Femur (tissue), 1 donor: ENCODE measurements at regions not wholly inside any gene's neighbourhood (a gene's known extent, or its start where the extent isn't known, plus 50 kb on each side); places are given as distances from the start of the nearest gene placed in this dataset.
"Not testable (repeated sequence)": the region's sequence is repeated elsewhere in the genome, so short reads cannot be mapped to it uniquely, and the experiment has no call there.

ENCODE experiments used
- DNase-seq: peaks from one replicate; pipeline ENCODE4 v3.0.0-alpha.2; 2017

DNA sequence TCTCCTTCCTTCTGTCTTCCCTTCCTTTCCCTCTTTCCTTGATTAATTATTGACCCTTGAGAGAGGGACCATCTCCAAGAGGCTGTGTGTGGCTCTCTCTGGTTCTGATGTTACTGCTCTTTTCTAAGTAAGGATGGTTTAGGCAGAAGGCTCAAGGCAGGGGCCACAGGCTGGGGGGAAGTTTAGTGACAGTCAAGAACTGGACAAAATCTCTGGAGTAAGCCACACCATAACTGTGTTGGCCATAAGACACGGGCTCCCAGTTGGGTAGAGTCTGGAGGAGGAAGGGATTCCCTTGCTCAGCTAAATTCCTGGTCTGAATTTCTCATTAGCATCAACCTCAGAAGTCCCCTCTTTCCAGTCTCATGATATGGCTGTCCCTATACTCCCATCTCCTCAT is 74.7 kb downstream of the BUD13 start:
- no peak for DNase-seq

DNA sequence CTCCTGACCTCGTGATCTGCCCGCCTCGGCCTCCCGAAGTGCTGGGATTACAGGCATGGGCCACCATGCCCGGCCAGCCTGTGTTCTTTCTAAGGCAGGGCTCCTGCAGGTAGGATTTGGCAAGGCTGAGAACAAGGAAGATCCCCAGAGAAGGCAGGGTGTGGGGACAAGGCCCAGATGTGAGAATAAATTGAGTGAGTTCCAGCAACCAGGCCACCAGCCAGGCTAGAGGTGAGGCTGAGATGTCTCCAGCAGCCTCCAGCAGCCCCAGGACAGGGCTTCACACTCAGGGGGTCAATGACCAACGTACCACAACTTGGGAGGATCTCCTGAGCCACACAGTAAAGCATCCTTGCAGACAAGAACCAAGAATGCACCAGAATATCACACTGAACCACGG is 75.1 kb downstream of the BUD13 start:
- DNase-seq, result no peak

DNA sequence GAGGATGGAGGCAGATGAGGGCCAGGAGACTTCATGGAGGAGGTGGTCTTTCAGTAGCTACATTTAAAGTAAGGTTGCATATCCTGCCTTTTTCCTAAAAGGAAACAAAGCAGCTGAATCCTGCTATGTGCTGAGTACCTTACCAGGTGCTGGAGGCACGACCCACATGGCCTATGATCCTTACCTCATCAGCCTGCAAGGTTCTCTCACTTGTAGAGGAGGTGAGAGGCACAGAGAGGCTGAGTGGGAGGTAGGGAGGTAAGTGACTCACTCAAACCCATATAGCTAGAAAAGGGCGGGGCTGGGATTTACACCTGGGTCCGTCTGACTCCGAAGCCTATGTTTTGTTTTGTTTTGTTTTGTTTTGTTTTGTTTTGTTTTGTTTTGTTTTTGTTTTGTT is 75.8 kb downstream of the BUD13 start:
- no peak for DNase-seq

DNA sequence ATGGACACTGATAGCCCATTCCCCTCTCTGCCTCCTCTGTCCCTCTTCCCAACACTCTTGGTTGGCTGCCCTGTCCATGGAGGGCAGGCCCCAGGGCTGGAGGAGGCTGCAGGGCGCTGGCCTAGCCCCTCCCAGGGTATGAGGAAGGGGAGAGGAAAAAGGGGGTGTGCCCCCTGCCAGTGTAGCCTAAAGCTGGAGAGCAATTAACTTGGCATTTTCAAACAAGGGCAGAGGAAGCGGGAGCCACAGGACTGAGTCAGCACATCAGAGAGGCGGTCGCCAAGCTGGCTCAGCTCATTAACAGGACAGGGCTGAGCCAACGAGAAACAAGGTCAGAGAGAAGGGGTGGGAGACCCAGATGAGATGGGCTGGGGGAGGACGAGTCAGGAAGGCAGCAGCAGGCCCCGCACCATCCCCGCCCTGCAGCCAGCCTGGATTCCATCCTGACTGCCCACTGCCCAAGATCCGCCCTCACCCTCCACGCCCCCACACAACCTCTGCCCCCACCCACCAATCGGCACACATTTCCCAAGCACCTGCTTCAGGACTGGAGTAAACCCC is 76.3 kb downstream of the BUD13 start:
- DNase-seq, result no peak

DNA sequence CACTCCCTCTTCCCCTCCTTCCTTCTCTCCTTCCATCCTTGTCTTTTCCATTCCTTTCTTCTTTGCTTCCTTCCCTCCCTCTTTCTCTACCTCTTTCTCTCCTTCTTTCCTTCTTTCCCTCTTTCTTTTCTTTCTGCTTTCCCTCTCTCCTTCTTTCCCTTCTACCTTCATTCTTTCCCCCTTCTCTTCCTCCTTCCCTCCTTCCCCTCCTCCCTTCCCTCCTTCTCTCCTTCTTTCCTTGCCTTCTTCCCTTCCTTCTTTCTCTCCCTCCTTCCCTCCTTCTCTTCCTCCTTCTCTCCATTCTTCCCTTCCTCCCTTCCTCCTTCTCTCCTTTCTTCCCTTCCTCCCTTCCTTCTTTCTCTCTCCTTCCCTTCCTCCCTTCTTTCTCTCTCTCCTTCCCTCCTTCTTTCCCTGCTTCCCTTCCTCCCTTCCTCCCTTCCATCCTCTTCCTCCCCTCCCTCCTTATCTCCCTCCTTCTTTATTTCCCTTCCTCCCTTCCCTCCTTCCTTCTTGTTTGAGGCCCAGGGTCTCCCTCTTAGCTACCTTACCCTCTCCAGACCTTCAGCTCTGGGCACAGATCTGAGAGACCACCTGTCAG is 77.0 kb downstream of the BUD13 start:
- no peak for DNase-seq

DNA sequence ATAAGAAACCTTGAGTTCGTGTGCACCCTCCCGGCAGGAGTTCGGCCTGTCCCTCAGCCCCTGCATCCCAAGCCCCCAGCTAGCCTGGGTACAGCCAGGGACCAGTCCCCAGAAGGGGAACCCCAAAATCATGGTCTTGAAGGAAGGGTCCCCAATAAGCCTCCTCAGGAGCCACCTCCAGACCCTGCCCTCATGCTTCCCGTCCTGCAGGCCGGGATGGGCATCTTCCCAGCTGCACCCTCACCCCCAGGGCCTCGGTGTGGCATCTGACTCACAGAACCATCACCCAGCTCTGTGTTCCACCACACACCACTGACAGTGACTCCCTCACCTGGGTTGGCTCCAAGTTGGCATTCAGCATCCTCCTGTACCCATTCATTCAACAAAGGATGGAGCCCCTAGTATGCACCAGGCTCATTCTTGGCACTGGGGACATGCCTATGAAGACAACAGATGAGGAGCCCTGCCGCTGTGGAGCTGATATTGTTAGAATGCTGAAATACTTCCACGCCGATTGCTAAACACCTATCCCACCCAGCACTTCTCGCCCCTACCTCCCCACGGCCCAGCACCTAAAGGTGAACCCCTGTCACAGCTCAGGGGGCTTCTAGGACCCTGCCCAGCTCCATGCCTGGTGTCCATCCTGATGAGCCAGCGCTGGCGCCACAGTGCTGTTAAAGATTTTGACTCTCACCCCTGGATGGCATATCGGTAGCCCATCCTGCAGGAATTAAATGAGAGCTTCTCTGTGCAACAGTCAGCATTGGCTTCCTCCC is 77.8 kb downstream of the BUD13 start:
- no peak for DNase-seq

DNA sequence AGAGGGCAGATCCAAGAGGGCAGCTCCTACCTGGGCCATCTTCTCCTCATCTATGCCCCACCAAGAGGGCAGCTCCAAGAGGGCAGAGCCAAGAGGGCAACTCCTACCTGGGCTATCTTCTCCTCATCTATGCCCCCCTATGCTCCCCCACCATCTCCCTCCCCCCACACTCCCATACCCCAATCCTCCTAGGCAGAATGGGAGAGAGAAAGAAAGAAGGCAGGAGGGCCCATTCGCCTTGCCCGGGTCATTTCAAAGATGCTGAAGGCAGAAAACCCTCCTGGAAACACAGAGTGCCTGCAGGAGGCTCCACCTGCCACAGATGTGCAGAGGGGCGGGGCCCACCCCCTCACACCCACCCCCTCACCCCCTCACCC is 78.5 kb downstream of the BUD13 start:
- no peak for DNase-seq

DNA sequence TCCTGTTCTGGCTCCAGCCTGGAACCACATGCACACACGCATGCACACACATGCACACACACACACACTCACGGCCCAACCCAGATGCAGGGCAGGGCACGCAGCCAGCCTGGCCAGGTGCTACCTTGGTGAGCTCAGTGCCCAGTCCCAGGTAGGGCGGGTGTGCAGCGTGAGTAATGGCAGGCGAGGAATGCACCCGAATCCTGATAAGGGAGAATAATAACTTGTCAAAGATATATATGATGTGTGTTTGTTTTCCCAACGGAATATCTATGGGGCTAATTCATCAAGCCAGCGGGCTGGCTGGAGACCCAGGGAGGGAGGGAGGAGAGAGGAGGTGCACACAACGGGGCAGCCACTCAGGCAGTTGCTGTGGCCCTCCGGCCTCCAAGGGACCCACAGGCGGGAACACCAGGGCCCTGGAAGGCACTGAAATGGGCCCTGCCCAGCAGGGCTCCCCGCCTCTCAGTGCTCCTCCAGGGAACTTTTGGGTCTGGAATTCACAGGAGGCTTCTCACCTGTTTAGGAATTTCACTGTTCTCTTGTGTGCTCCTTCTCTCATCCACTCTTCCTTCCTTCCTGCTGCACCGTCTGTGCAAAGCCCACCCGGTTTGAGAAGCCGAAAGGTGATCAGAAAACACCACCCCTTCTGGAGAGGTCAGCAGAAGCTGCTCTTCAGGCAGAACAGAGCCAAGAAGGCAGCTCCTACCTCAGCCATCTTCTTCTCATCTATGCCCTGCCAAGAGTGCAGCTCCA is 79.0 kb downstream of the BUD13 start:
- DNase-seq, result no peak

DNA sequence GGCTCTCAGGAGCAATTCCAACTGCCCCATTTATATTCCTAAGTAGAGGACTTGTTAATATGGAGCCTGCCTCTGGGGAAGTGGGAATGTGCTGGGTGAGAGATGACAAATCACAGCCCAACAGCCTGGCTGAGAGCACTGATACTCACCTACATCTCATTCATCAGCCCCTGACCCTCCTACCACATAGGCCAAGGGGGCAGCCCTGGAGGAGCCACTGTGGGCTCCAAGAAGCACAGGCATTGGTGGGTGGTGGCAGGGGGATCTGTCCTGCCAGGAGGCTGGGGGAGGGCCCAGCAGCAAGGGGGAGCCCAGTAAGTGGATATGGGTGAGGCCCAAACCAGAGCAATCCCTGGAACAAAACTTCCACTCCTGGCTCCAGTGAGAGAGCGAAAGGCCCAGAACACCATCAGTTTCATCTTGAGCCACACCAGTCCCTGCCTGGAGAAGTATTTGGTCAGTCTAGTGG is 79.7 kb downstream of the BUD13 start:
- DNase-seq, result no peak

DNA sequence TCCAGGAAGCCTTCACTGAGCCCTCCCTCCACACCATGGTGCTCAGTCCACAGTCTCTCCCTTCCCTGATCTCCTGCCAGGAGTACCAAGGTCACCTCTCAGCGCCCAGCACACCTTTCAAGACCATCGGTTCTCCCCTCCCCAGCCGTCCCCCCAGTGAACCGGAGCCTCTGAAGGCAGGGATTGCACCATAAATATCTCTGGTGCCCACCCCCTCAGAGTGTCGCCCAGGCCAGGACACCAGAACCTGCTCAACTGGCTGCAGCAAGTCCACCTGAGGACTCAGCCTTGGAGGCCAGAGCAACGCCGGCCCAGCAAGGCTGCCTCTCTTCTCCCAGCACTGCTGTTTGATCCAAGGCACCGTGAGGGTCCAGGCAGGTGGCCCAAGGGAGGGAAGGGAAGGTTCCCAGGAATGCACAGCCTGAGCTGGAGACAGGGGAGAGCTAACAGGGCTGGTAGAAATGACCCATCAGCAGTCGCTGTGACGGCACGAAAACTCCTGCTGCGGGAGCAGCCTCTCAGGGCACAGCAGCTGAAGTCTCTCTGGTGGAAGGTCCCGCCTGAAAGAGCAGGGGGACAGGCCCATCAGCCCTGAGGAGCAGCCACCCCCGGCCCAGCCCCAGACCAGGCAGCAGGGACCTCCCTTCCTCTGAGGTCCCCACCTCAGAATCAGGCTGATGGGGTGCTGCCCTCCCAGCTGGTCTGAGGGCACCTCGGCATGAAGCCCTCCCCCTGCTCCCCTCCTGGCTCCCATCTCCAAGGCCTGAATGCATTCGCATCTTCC is 80.3 kb downstream of the BUD13 start:
- no peak for DNase-seq

DNA sequence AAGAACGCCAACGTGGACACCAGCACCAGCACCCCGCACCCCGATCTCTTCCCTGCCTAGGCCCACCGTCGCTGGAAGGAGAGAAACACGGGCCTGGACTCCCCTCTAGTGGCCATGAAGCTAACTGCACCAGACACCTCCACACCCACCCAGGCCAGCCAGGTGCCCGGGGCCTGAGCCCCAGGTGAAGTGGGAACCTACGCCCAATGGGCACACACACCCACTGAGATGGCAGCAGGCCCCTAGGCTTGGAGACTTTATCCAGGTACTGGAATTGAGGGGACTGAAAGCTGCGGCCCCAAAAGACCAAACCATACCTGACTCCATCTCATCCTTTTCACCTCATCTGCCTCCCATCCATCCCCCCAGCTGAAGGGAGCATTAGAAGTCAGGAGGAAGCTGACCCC is 81.0 kb downstream of the BUD13 start:
- DNase-seq, result peak; percentile 47

DNA sequence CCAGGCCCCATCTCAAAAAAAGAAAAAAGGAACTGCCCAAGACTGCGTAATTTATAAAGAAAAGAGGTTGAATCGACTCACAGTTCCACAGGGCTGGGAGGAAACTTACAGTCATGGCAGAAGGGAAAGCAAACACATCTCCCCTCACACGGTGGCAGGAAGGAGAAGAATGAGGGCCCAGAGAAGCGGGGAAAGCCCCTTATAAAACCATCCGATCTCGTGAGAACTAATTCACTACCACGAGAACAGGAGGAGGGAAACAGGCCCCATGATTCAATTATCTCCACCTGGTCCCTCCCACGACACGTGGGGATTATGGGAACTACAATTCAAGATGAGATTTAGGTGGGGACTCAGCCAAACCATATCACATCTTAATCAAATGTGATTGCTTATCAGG is 82.2 kb downstream of the BUD13 start:
- no peak for DNase-seq

DNA sequence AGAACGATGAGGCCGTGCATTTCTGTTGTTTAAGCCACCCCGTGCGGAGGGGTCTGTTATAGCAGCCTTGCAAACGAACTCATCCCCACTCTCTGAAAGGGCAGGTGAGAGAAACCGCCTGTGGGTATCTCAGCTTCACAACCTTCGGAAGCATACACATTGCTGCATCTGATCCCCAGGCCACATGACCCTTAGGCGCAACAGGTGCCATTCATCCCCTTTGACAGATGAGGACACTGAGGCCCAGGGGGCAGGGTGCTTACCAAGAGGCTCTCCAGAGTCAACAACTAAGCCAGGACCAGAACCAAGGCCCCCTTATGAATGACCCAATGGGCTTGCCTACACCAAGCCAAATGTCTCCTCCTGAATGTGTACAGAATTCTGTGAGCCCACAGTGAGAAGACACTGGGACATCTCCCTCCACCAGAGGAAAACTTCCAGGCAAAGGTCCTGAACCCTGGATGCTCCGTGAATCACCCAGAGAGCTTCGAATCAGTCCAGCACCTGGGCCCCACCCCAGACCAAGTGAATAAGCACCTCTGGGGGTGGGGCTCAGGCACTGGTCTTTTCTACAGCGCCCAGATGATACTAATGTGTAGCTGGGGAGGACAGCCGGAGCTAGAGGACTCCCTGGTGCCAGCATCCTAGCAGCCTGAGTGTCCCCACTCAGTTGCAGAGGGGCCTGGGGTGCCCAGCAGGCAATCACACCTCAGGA is 83.2 kb downstream of the BUD13 start:
- no peak for DNase-seq

DNA sequence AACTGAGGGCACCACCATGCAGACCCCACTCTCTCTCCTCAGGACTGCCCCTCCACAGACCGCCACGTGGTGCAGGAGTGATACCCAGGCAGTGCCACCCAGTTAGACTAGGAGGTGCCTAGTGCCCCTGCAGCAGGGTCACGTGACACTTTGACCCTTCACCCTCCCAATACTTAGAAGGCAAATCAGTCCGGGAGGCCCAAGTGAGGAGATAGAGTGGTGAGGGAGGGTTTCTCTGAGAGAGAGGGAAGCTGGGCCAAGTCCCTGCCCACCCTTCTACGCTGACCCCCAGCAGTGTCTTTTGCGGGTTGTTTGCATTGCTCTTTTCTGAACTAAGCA is 84.6 kb downstream of the BUD13 start:
- no peak for DNase-seq

DNA sequence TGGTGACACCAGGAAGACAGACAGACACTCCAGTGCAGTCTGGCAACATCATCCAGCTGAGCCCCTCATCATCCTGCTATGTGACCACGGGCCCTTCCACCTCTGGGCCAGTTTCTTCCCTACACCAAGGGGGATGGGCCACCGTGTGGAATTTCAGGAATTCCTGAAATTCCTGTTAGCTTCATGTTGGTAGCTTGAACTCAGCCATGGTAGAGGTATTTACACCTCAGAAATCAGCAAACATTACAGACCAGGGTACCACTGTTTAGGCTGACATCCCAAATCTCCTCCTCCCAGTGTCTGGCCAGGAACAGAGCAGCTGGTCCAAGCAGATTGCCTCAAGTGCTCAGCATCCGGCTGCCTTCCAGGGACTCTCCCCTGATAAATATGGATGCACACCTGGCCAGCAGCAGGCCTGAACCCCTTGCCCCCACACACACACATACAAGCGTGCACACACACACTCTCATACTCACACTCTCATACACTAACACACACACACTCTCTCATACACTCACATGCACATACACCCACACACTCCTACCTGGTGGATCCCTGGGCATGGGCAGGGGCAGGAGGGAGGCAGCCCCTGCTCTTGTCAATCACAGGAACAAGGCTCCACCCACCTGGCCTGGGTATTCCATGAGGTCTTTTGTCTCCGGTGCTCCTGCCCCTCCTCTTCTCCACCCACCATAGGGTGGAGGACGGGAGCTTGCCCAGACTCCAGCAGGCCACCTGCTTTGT is 85.2 kb downstream of the BUD13 start:
- DNase-seq, result no peak

DNA sequence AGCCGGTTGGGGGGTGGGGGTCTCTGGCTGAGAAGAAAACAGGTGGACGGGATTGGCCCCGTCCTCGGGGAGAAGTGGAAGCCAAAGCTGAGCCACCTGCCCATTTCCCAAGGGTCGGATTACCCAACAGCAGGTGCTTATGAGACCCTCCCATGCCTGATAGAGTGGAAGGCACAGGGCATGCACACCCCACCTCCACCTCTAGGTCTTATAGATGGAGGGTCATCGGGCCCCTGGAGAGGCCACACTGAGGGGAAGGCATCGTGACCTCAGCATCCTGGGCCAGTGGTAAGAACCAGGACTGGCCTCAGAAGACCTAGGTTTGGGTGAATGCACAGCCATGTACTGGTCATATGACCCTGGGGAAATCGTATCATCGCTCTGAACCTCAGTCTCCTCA is 85.9 kb downstream of the BUD13 start:
- DNase-seq, result peak; percentile 43

DNA sequence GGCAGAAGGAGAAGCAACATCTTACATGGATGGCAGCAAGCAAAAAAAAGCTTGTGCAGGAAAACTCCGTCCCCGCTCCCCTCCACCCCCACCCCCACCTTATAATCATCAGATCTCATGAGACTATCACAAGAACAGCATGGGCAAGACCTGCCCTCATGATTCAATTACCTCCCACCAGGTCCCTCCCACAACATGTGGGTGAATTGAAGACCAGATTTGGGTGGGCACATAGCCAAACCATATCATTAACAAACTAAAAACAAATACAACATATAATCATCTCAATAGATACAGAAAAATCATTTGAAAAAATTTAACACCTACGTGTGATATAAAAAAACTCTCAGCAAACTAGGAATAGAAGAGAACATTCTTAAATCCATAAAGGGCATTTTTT is 88.8 kb downstream of the BUD13 start:
- DNase-seq, result no peak

DNA sequence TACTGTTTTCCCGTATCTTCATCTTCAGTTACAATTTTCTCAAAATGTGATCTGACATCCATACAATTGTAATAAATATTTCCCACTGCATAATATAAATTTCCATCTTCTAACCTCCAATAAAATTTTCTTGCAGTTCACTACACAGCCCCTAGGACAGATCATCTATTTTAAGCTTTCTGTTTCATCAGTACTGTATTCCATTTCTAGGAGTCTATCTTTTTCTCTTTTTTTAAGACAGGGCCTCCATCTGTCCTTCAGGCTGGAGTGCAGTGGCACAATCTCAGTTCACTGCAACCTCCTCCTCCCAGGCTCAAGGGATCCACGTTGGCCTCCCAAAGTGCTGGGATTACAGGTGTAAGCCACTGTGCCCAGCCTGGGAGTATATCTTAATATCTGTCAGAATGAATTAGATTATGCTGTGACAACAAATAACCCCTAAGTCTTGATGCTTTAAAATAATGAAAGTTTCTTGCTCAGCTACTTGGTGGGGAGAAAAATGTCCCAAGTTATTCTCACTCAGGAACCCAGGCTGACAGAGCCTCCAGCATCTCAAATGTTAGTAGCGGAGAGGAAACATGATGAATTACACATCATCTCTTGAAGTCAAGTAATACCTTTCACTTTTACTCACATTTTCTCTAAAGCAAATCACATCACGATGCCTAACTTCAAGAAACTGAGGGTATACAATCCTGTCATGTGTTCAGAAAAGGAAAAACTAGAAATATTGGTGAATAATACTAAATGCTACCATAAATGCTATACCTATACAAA is 92.2 kb downstream of the BUD13 start:
- DNase-seq, result no peak

DNA sequence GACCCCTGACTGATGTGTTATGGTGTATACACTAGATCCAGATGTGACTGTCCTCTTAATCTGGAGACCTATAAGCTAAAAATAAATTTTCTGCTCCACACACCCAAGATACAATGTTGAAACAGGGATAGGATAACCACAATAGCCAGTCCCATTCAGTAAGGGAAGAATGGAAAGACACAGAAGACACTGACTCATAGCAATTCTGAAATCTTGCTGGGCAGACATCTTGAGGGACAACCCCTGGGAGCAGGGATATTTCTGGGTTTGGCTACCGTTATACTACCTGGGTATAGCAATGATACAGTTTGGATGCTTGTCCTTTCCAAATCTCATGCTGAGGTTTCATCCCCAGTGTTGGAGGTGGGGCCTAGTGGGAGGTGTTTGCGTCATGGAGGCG is 93.9 kb downstream of the BUD13 start:
- DNase-seq, result no peak

DNA sequence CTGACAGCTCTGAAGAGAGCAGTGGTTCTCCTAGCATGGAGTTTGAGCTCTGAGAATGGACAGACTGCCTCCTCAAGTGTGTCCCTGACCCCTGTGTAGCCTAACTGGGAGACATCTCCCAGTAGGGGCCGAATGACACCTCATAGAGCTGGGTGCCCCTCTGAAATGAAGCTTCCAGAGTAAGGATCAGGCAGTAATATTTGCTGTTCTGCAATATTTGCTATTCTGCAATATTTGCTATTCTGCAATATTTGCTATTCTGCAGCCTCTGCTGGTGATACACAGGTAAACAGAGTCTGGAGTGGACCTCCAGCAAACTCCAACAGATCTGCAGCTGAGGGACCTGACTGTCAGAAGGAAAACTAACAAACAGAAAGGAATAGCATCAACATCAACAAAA is 105.5 kb downstream of the BUD13 start:
- DNase-seq, result not testable (repeated sequence)
